K562 (cell line): ENCODE measurements at regions not wholly inside any gene's neighbourhood (a gene's known extent, or its start where the extent isn't known, plus 50 kb on each side); places are given as distances from the start of the nearest gene placed in this dataset.

Experiments used
- ATAC-seq: fragments of 200-7000 bp; cut with Tn5 transposase; 3 replicates; pipeline ENCODE4 v1.9.1; 2020; ENCODE audit warnings: moderate library complexity
- BruUV-seq: library from RNA; stranded (reverse); fragments of 400-500 nt; replicated peaks from 2 replicates; lab custom pipeline; 2021; lab: Mats Ljungman, UMichigan
- CTCF ChIA-PET: fragments of 300-600 bp; formaldehyde crosslinking; extraction: SDS; loops from one replicate; lab custom pipeline; 2021; ENCODE audit warnings: low intra/inter-chr PET ratio; lab: Yijun Ruan, JAX
- POLR2A ChIA-PET: fragments of 300-600, 350-650 bp; sonication (Branson Sonifier 250); formaldehyde crosslinking; extraction: SDS; loops from one replicate; lab custom pipeline; 2021; ENCODE audit warnings: antibody characterized with exemption, inconsistent platforms; lab: Yijun Ruan, JAX
- DNase-seq, 4 experiments: peaks; one replicate each; pipeline versions ENCODE4 v3.0.0 to v3.0.0-alpha.2; 2011 to 2018; ENCODE audit warnings: low spot score in 3 of 4, mixed read lengths in 3 of 4; ENCODE audit errors: extremely low read depth in 1 of 4
- FAIRE-seq: peaks from 2 replicates; lab custom pipeline; 2011; peaks lifted over from hg19 to GRCh38; lab: Jason Lieb, UNC
- H2AFZ ChIP-seq: 2 replicates; pipeline ENCODE4 v1.6.0; 2011; ENCODE audit warnings: low read depth, low read length, control low read depth, inconsistent platforms
- H3K27ac ChIP-seq: fragments of 200-600 bp; 3 replicates; pipeline ENCODE4 v1.8.0; 2011; ENCODE audit warnings: low read depth, mild to moderate bottlenecking, control low read depth, inconsistent platforms, low read length, moderate library complexity, mixed read lengths; ENCODE audit errors: extremely low read depth
- H3K27me3 ChIP-seq, 2 experiments: fragments of 300-600 bp in 1 of 2; 2 replicates in 1 of 2; 3 replicates in 1 of 2; pipeline versions ENCODE4 v1.6.0 to v1.8.0; 2011; ENCODE audit warnings: inconsistent platforms in 2 of 2, low read length in 2 of 2, mild to moderate bottlenecking in 1 of 2, mixed read lengths in 1 of 2, moderate library complexity in 1 of 2; ENCODE audit not compliant: control insufficient read depth in 2 of 2, insufficient read depth in 2 of 2
- H3K36me3 ChIP-seq: fragments of 300-600 bp; 3 replicates; pipeline ENCODE4 v1.8.0; 2011; ENCODE audit warnings: mild to moderate bottlenecking, low read length, inconsistent platforms; ENCODE audit not compliant: control insufficient read depth, insufficient read depth
- H3K4me1 ChIP-seq, 2 experiments: fragments of 200-600 bp in 1 of 2; replicated peaks in 1 of 2; 2 replicates in 1 of 2; 3 replicates in 1 of 2; pipeline versions ENCODE4 v1.5.1 to v1.8.0; 2011; ENCODE audit warnings: inconsistent platforms in 2 of 2, low read length in 2 of 2, mild to moderate bottlenecking in 1 of 2, mixed read lengths in 1 of 2, moderate library complexity in 1 of 2; ENCODE audit not compliant: control insufficient read depth in 2 of 2, insufficient read depth in 2 of 2
- H3K4me2 ChIP-seq: 2 replicates; pipeline ENCODE4 v1.6.1; 2011; ENCODE audit warnings: low read length, control low read depth, inconsistent platforms, mixed read lengths; ENCODE audit not compliant: insufficient read depth
- H3K4me3 ChIP-seq: fragments of 200-600 bp; sonication (generic), shearing (Covaris generic); 2 replicates; pipeline ENCODE4 v1.5.1; 2016; ENCODE audit warnings: control low read depth, inconsistent platforms
- H3K79me2 ChIP-seq: fragments of 200-600 bp; 3 replicates; pipeline ENCODE4 v1.8.0; 2011; ENCODE audit warnings: low read length, inconsistent platforms; ENCODE audit not compliant: control insufficient read depth, insufficient read depth
- H3K9ac ChIP-seq, 2 experiments: 2 replicates each; pipeline versions ENCODE4 v1.6.0 to v1.6.1; 2011; ENCODE audit warnings: low read depth in 2 of 2, low read length in 2 of 2, control low read depth in 1 of 2, inconsistent platforms in 1 of 2, mild to moderate bottlenecking in 1 of 2, mixed read lengths in 1 of 2; ENCODE audit not compliant: insufficient read depth in 1 of 2
- H3K9me1 ChIP-seq: one replicate; pipeline ENCODE4 v1.6.0; 2011; ENCODE audit warnings: inconsistent platforms, mild to moderate bottlenecking, low read length, moderate library complexity; ENCODE audit not compliant: control insufficient read depth, insufficient read depth
- H3K9me3 ChIP-seq: replicated peaks from 2 replicates; pipeline ENCODE4 v1.5.1; 2011; ENCODE audit warnings: low read depth, low read length, inconsistent platforms; ENCODE audit not compliant: control insufficient read depth, insufficient read depth
- H4K20me1 ChIP-seq: replicated peaks from 2 replicates; pipeline ENCODE4 v1.6.1; 2011; ENCODE audit warnings: low read length, inconsistent platforms, mixed read lengths; ENCODE audit not compliant: control insufficient read depth, insufficient read depth
- ATF1 ChIP-seq, 2 experiments: fragments of 450-650 bp in 1 of 2; IDR thresholded peaks; 2 replicates each; pipeline ENCODE4 v1.6.1; 2016; ENCODE audit warnings: missing compliant biosample characterization in 1 of 2, missing genetic modification characterization in 1 of 2
- CAMTA2 ChIP-seq: fragments of 250-450 bp; sonication (Bioruptor Pico); conservative IDR thresholded peaks from 2 replicates; pipeline ENCODE4 v1.5.1; 2022
- CTCF ChIP-seq, 3 experiments: IDR thresholded peaks in 2 of 3; conservative IDR thresholded peaks in 1 of 3; 2 replicates each; pipeline ENCODE4 v1.5.1; 2011 to 2012; ENCODE audit warnings: low read length in 3 of 3, mild to moderate bottlenecking in 3 of 3, control low read depth in 2 of 3, improper control_type of control experiment in 1 of 3, inconsistent platforms in 1 of 3, low read depth in 1 of 3, mixed read lengths in 1 of 3, moderate library complexity in 1 of 3; ENCODE audit not compliant: insufficient read depth in 2 of 3
- EP400 ChIP-seq: fragments of 450-650 bp; IDR thresholded peaks from 2 replicates; pipeline ENCODE4 v1.6.1; 2017; ENCODE audit warnings: antibody characterized with exemption, mild to moderate bottlenecking, moderate library complexity
- GTF2A2 ChIP-seq: IDR thresholded peaks from 2 replicates; pipeline ENCODE4 v1.6.1; 2016; ENCODE audit warnings: mild to moderate bottlenecking, missing genetic modification characterization, missing compliant biosample characterization
- KLF16 ChIP-seq: IDR thresholded peaks from 2 replicates; pipeline ENCODE4 v1.6.1; 2016; ENCODE audit warnings: antibody characterized with exemption
- MXI1 ChIP-seq: IDR thresholded peaks from 2 replicates; pipeline ENCODE4 v1.6.1; 2011; ENCODE audit warnings: low read depth, mild to moderate bottlenecking, improper control_type of control experiment, low read length
- PTTG1 ChIP-seq: fragments of 450-650 bp; IDR thresholded peaks from 2 replicates; pipeline ENCODE4 v1.6.1; 2016; ENCODE audit warnings: low read depth, mild to moderate bottlenecking, missing genetic modification characterization, missing compliant biosample characterization
- TBL1XR1 ChIP-seq, 2 experiments: IDR thresholded peaks; 2 replicates each; pipeline ENCODE4 v1.6.1; 2012; ENCODE audit warnings: improper control_type of control experiment in 2 of 2, low read length in 2 of 2, mild to moderate bottlenecking in 1 of 2
- ZNF699 ChIP-seq: fragments of 250-450 bp; sonication (Bioruptor Pico); IDR thresholded peaks from 2 replicates; pipeline ENCODE4 v1.8.0; 2021; ENCODE audit warnings: mild to moderate bottlenecking, moderate library complexity; ENCODE audit not compliant: insufficient replicate concordance
- ZNF75A ChIP-seq: fragments of 450-650 bp; formaldehyde crosslinking; IDR thresholded peaks from 2 replicates; pipeline ENCODE4 v1.4.0; 2020; ENCODE audit warnings: mild to moderate bottlenecking
- WGBS: fragments of 100-300 bp; shearing (Covaris generic); methylation state at CpG from one replicate; pipeline ENCODE4 v1.1.6; 2016; ENCODE audit warnings: low coverage, mixed read lengths; ENCODE audit not compliant: insufficient coverage; ENCODE audit errors: missing lambda C conversion rate; 5-methylcytosine and 5-hydroxymethylcytosine counted together
- in situ Hi-C: fragments of 300-500 bp; cut with MboI; formaldehyde crosslinking; loops from 4 replicates; pipeline ENCODE4 v1.15.0; 2018; ENCODE audit warnings: inconsistent platforms, mixed read lengths
- intact Hi-C: fragments of 100-400 bp; cut with micrococcal nuclease; formaldehyde crosslinking; loops from 2 replicates; pipeline ENCODE4 v1.14.2; 2022
- TF ChIP-seq, protein P1 (sequence below): fragments of 450-650 bp; IDR thresholded peaks from 2 replicates; pipeline ENCODE4 v1.6.1; 2014; ENCODE audit warnings: low read depth, mild to moderate bottlenecking, moderate library complexity, borderline replicate concordance
- TF ChIP-seq, protein P2 (sequence below): fragments of 450-650 bp; IDR thresholded peaks from 2 replicates; pipeline ENCODE4 v1.6.1; 2016

DNA sequence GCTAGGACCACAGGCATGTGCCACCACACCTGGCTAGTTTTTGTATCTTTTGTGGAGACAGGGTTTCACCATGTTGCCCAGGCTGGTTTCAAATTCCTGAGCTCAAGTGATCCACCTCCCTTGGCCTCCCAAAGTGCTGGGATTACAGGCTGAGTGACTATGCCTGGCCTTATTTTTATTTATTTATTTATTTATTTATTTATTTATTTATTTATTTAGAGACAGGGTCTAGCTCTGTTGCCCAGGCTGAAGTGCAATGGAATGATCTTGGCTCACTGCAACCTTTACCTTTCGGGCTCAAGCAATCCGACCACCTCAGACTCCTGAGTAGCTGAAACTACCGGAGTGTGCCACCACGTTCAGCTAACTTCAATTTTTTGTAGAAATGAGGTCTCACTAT, 117.0 kb upstream of the MAX start:
- Histone ChIP-seq H3K27ac (no peak overlapping the region), H3K79me2 (no peaks in the 10 kb centered on the region), H3K27me3 (no peaks in the 10 kb centered on the region), H3K36me3 (no peaks in the 10 kb centered on the region), H3K4me3 (no peak overlapping the region), H3K4me1 (no peaks in the 10 kb centered on the region), H2AFZ (no peak overlapping the region), H3K9me1 (no peaks in the 10 kb centered on the region), H3K9me3 (no peaks in the 10 kb centered on the region), H3K9ac (no peak overlapping the region), H3K4me2 (no peak overlapping the region), H4K20me1 (no peaks in the 10 kb centered on the region)
- in situ Hi-C loops = no loop called here
- TF ChIP-seq PTTG1 (tag) (no peak), ZNF75A (no peak)
- intact Hi-C loops = no loop called here
- no TSS peak for BruUV-seq
- no peak for ATAC-seq
- ChIA-PET POLR2A (interaction anchor here (0.9 to 1.0 kb wide), 2 partner anchors 210 to 232 kb away, joined by 3 read pairs; no protein-coding TSS in a partner anchor), CTCF (no interaction called here)
- FAIRE-seq = no peak
- DNase-seq = no peak
- WGBS = 67% methylated on average over 2 of the region's 4 CpGs

- DNase-seq = peak; percentile 52 to 65 (median 57)
- no peaks in the 10 kb centered on the region for H3K9me1 ChIP-seq
- H3K9ac ChIP-seq = no peak overlapping the region
- CTCF ChIA-PET = no interaction called here
- no peaks in the 10 kb centered on the region for H3K9me3 ChIP-seq
- no peak overlapping the region for H3K27ac ChIP-seq
- POLR2A ChIA-PET = no interaction called here
- H3K4me3 ChIP-seq = no peak overlapping the region
- no peaks in the 10 kb centered on the region for H3K79me2 ChIP-seq
- no peaks in the 10 kb centered on the region for H3K36me3 ChIP-seq
- 8% methylated on average over 8 of the region's 9 CpGs for WGBS
- FAIRE-seq = peak; percentile 71
- intact Hi-C loops = loop anchor here (5.0 to 10.0 kb wide), 5 partner anchors 60 to 735 kb away; partner anchors contain the start of gene FUT8
- no peaks in the 10 kb centered on the region for H4K20me1 ChIP-seq
- ATAC-seq = peak; percentile 93
- peak overlapping the region; percentile 76 for H2AFZ ChIP-seq
- H3K4me2 ChIP-seq = no peak overlapping the region
- no peaks in the 10 kb centered on the region for H3K4me1 ChIP-seq
- in situ Hi-C loops = no loop called here
- H3K27me3 ChIP-seq = no peaks in the 10 kb centered on the region
- no TSS peak for BruUV-seq
- TF ChIP-seq CAMTA2 (CRISPR knock-in tag) (no peak), KLF16 (0 out of 2 replicates have a peak, but pooled peaks have one; percentile 15), GTF2A2 (tag) (no peak), CTCF (IDR thresholded peaks at IDR 0.05 in 2 of 3, conservative IDR thresholded peaks at IDR 0.05 in 1 of 3; ENCODE audit: insufficient read depth in 2 of 3, low read depth in 1 of 3, low read length in 3 of 3) (peak; percentile 72 to 80 (median 80)), TBL1XR1 (IDR thresholded peaks at IDR 0.05; ENCODE audit: low read length in 2 of 2) (no peak), EP400 (no peak), ZNF699 (no peak), MXI1 (no peak), ATF1 (CRISPR knock-in tag; IDR thresholded peaks at IDR 0.05) (no peak), ATF1 (tag; IDR thresholded peaks at IDR 0.05) (peak; percentile 29; the same call in 1 of the 2 replicates)
- TF ChIP-seq, protein P1, sequence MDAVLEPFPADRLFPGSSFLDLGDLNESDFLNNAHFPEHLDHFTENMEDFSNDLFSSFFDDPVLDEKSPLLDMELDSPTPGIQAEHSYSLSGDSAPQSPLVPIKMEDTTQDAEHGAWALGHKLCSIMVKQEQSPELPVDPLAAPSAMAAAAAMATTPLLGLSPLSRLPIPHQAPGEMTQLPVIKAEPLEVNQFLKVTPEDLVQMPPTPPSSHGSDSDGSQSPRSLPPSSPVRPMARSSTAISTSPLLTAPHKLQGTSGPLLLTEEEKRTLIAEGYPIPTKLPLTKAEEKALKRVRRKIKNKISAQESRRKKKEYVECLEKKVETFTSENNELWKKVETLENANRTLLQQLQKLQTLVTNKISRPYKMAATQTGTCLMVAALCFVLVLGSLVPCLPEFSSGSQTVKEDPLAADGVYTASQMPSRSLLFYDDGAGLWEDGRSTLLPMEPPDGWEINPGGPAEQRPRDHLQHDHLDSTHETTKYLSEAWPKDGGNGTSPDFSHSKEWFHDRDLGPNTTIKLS = peak; percentile 83
- TF ChIP-seq, protein P2, sequence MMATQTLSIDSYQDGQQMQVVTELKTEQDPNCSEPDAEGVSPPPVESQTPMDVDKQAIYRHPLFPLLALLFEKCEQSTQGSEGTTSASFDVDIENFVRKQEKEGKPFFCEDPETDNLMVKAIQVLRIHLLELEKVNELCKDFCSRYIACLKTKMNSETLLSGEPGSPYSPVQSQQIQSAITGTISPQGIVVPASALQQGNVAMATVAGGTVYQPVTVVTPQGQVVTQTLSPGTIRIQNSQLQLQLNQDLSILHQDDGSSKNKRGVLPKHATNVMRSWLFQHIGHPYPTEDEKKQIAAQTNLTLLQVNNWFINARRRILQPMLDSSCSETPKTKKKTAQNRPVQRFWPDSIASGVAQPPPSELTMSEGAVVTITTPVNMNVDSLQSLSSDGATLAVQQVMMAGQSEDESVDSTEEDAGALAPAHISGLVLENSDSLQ = no peak
Observed at GRCh38 chr14:65222440-65222858, 120.1 kb upstream of the MAX start.
